HG02610 (cell line): ENCODE measurements at regions not wholly inside any gene's neighbourhood (a gene's known extent, or its start where the extent isn't known, plus 50 kb on each side); places are given as distances from the start of the nearest gene placed in this dataset.
"Not testable (repeated sequence)": the region's sequence is repeated elsewhere in the genome, so short reads cannot be mapped to it uniquely, and the experiment has no call there.

Source experiments
- ATAC-seq: cut with Tn5 transposase; IDR thresholded peaks from one replicate; pipeline ENCODE4 v1.9.1; 2021; ENCODE audit warnings: mild to moderate bottlenecking, moderate library complexity; ENCODE audit not compliant: unreplicated experiment

DNA sequence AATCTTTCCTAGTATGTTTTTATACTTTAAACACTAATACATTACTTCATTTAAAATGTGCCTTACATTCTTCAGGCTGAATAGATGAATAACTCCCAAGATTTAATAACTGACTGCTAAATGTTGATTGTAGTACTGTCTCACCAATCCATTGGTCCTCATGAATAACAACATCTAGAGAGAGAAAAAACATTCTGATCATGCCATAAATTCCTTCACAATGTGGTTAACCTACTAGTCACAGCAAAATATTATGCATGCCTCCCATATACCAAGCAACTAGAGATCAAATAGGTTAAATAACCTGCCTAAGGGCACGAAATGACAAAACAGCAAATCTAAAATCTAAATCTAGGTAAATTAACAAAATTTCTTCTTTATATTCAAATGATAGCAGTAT, 66.2 kb downstream of the SYT15 start:
- ATAC-seq: not testable (repeated sequence)

DNA sequence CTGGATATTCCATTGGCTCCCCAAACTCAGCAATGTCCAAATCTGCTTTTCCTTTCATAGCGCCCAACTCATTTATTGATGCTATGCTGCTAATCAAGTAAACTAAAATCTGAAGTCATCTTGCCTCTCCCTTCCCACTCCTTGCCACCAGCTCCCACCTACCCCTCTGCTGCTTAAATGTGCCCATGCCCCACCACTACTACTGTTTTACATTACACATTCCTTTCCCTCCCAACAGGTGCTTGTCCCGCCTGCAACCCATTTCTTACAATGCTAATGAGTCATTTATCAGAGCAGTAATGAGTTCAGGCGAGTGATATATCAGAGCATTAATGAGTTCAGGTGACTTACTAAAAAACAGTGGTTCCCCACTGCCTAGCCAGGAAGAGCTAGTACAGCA, 67.2 kb downstream of the SYT15 start:
- not testable (repeated sequence) for ATAC-seq

DNA sequence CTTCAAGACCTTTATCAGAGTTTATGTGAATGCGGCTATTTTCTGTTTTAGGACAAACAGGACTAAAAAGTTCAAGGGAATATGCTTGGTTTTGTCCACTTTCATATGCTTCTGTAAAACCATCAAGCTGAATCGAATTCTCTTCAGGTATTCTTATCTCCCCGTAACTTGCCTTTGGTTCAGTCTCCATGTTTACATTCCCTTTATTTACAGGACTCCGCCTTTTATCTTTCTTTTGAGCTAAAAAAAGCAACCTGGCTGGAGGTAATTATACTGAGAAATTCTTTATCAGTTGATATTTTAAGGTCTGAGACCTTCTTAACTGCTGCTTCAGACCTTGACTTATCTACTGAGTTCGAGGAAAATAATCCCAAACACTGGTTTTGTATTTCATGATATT, 72.0 kb downstream of the SYT15 start:
- not testable (repeated sequence) for ATAC-seq

DNA sequence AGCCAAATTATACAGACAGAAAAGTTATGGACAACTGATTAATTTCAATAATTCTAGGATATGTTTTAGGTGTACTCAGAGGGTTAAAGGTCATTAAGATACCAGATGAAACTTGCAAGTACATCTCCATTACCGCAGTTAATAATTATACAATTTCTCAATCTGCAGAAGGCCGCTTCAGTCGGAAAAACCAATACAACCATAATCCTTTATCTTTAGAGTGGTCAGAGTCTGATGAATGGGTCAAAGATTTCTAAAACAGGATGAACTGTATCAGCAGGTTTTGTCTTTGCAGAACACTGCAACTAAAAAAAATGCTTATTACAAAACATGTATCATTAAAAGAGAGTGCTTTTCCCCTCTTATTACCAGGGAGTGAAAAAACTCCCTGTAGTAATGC, 78.5 kb downstream of the SYT15 start:
- not testable (repeated sequence) for ATAC-seq

DNA sequence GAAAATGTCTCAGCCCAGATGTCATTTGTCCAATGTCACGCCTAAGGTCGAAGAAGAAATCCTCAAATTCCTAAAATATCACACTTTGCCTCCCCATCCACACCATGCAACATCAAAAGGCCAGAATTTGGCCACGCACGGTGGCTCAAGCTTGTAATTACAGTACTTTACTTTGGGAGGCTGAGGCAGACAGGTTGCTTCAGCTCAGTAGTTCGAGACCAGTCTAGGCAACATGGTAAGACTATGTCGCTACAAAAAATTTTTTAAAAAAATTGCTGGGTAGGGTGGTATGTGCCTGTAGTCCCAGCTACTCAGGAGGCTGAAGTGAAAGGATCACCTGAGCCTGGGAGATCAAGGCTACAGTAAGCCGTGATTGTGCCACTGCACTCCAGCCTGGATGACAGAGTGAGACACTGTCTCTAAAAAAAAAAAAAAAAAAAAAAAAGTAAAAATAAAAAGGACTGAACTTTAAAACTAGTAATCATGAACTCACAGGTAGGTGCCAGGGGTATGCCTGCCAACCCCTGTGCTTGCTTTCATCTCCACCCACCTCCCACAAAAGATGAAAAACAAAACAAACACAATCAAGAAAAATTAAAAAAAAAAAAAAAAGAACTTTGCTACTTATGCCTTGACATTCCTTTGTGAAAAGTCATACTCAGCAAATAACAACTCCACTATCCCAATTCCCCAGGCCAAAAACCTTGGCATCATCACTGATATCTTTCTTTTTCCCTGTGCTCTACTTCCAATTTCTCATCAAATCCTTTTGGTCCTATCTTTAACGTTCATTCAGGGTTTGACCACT, 81.3 kb downstream of the SYT15 start:
- ATAC-seq: not testable (repeated sequence)

DNA sequence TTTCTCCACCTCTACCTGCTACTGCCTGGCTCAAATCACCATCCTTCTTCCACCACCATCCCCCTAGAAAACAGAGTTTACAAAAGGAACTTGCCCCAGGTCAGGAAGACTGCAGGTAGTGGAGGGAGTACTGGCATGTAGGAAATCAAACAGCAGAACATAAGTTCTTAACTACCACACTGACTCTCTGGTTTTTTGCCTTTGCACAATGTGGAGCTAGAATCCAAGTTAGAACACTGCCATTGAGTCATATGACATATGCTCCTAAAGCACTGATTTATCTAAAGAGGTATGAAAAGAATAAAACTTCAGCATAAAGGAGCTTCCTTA, 81.9 kb downstream of the SYT15 start:
- not testable (repeated sequence) for ATAC-seq

DNA sequence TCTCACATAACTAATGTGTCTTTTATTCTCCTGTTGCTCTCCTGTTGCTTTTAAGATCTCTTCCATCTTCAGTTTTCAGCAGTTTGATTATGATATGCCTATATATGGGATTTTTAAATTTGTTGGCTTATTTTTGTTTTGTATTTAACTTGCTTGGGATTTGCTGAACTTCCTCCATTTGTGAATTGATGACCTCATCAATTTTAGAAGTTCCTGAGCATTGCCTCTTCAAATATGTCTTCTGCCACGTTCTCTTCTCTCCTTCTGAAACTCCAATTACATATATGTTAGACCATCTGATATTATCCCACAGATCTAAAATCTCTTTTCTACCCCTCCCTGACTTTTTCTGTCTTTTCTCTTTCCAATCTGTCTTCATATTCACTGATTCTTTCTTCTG, 86.6 kb downstream of the SYT15 start:
- ATAC-seq: not testable (repeated sequence)

DNA sequence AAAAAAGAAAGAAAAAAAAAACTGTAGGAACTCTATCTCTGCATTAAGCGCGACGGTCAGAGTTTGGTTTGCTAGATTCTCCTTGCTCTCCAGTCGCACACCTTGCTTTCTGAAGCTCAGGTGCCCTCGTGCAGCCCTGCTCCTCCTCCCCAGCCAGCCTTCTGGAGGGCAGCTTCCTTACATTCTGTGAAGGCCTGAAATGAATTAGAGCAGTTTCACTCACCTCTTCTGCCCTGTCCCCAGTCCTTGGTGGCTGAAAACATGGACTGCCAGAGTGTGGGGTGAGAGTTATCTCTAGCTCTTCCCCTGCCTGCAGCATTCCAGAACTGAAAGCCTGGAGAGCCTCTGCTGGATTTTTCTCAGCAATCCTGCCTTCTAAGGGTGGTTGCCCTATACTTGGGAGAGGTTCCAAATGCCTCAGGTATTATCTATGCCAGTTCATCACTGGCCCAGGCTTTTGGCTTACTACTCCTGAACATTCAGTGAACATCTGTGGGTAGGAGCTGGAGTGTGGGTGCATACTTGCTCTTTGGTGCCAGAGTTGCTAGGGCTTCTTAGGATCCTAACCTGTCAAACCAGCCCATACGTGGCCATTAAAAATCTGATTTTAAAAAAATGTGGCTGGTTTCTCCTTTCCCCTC, 89.5 kb downstream of the SYT15 start:
- not testable (repeated sequence) for ATAC-seq

DNA sequence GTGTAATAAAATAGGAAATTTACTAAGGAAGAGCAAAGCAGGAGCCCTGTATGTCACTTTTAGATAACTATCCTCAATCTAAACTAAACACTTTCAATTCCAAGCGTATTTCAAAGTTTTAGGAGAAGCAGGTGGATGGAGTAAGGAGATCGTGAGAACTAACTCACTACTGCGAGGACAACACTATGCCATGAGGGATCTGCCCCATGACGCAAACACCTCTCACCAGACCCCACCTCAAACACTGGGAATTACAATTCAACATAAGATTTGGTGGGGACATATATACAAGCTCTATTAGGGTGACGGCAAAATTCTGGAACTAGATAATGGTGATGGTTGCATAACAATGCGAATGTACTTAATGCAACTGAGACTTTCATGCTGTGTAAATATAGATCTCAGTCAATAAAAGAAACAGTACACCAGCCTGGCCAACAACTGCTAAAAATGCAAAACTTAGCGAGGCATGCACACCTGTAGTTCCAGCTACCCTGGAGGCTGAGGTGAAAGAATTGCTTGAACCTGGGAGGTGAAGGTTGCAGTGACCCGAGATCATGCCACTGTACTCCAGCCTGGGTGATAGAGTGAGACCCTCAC, 99.0 kb downstream of the SYT15 start:
- not testable (repeated sequence) for ATAC-seq

DNA sequence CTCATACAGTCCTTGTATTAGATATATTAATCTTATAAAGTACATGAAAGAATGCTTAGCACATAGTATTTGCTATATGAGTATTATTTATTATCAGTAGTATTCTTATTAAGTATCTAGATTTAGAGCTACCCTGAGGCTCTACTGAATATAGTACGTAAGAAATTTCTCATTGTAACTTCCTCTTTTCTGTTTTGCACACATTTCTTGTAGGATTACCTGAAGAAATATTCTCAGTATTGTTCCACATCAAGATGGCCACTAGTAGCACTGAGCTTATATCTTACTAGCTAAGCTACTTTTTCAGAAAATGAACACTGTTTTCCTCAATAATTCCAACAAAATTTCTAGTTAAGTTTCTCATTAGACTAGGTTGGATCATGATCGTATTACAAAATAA, 112.5 kb downstream of the SYT15 start:
- ATAC-seq: not testable (repeated sequence)

DNA sequence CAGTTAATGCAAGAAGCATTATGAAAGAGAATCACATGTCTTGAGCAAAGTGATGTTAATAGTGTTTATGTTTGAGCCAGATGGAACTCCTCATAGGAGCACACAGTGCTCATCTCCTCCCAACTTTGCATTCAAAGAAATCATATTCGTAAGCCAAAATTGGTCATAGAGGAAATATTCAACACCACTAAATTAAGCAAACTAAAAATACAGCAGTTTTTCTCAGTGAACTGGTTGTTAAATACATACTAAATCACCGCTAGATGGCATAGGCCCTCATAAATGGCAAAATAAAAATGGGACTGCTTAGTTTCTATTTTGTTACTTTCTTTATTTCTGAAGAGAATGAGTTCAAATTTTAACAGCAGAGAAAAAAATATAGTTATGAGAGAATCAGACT, 114.3 kb downstream of the SYT15 start:
- ATAC-seq: not testable (repeated sequence)

DNA sequence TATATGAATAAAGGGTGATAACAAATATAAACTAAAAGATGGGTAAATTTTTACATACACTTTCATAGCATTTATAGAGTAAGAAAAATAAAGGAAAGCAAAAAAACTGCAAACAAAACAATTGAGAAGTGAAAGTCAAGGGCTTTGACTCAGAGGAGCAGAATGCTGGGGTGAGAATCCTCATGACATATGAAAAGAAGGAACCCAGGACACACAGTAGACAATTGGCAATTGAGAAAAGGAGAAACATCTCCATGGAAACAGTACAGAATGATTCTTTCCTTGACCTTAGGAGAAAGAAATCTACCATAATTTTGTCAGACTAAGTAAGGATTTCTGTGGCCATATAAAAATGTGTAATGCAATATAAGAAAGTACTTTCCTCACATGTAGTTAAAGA, 138.3 kb downstream of the SYT15 start:
- ATAC-seq: not testable (repeated sequence)

DNA sequence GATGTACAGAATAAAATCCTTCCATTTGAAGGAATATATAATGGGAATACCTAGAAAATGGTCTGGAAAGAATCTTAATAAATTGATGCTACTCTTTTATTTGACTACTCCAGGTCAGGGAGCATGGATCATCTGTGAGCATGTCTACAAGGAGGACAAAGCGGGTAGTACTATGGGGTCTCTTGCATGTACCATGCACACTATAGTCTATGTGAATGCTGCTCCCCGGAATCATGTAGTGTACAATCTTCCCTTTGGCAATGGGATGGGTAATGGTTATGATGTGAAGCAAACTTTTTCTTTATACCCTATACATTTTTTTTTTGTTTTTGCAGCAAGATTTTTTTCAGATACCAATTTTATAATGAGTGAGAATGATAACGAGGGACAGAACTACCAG, 139.1 kb downstream of the SYT15 start:
- ATAC-seq: not testable (repeated sequence)

DNA sequence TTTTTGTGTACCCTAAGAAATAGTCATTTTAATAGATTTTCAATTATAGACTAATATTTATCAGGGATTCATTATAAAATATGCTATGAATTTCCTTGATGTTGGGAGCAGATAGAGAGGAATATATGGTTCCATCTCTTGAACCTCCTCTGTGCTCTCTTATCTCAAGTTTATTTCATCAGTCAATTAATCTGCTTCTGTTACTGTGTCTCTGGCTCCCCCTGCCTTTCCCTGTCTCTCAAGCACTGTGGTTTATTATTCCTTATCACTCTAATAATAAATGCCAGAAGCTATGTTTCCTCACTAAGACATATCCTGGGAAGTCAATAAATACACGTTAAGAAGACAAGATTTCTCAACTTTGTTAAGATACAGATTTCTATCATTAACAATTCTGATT, 141.5 kb downstream of the SYT15 start:
- ATAC-seq: not testable (repeated sequence)

DNA sequence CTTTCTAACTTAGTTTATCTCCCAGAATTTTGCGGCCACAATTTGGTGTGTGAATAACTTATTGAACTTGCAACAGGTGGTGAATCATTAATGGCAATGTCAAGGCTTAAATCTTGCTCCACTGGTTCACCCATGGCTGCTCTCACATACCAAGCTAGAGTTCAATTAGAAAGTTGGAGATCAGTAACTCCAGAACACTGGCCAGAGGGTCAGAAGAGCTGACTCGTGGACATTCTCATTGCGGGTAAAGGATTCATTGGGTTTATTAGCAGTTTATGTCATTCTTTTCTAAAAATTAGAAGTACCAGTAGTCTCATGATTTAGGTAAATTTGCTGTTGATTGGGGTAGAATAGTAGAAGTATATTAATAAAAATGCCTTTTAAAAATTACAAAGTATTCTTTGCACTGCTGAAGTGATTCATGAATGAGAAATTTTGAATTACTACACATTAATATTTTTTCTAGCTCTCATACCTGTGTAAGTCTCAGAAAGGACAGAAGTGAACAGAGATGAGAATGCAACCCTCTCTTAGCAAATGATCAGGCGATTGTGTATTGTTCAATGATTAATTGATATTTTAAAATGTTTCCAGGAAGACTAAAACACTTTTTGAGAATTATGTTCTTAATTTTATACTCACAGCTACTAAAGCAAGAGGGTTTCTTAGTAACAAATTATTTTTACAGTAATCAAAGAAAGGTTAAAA, 142.0 kb downstream of the SYT15 start:
- not testable (repeated sequence) for ATAC-seq

DNA sequence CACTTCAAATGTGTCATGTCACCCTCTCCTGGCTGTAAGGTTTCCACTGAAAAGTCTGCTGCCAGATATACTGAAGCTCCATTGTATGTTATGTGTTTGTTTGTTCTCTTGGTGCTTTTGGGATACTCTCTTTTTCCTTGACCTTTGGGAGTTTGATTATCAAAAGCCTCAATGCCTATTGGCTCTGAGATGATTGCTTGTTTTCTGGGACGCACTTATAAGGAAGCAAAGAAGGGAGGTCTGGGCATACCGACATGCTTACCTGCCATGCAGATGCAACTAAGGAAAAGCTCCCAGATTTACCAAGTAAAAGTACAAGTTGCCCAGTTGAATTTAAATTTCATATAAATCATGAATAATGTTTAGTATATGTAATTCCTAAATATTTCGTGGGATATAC, 145.3 kb downstream of the SYT15 start:
- not testable (repeated sequence) for ATAC-seq

DNA sequence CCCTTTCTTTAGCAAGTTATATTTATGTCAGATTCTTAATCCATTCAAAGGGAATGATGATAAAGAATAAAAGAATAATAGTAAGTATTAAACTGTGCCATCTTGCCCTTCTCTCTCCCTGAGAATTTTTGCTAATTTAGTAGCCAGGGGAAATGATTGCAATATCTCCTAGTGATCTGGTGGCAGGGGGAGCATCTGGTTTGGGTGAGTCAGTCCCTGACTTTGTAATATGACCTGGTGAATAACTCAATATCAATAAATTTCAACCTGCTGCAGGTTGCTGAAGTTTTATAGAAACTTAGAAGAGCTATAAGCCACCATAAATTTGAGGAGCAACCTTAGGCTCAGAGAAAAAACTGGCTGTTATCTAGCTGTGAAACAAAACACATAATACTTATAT, 149.4 kb downstream of the SYT15 start:
- ATAC-seq: not testable (repeated sequence)

DNA sequence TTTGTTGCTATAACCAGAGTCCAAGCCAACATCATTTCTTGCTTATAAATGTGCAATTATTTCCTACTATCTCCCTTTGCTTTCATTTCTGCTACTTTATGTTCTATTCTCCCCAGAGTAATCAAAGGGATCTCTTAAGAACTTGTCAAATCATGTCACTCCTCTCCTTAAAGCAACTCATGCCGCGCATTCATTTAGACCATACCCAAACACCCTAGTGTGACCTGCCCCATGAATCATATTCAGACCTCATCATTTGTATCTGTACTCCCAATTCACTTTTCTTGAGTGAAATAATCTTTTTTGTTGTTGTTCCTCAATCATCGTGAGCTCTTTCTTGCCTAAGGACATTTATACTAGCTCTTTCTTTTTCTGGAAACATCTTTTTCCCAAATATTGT, 151.8 kb downstream of the SYT15 start:
- not testable (repeated sequence) for ATAC-seq

DNA sequence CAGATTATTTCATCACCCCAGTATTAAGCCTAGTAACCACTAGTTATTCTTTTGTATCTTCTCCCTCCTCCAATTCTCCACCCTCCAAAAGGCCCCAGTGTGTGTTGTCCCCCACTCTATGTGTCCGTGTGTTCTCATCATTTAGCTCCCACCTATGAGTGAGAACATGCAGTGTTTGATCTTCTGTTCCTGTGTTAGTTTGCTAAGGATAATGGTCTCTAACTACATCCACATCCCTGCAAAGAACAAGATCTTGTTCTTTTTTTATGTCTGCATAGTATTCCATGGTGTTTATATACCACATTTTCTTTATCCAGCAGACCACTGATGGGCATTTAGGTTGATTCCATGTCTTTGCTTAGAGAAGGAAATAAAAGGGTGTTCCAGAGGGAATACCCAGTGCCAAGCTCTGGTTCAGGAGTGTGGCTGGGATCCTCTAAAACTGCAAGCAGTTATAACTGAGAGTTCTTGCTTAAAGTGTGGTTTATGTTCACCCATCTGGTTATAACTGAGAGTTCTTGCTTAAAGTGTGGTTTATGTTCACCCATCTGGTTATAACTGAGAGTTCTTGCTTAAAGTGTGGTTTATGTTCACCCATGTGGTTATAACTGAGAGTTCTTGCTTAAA, 154.8 kb downstream of the SYT15 start:
- not testable (repeated sequence) for ATAC-seq

DNA sequence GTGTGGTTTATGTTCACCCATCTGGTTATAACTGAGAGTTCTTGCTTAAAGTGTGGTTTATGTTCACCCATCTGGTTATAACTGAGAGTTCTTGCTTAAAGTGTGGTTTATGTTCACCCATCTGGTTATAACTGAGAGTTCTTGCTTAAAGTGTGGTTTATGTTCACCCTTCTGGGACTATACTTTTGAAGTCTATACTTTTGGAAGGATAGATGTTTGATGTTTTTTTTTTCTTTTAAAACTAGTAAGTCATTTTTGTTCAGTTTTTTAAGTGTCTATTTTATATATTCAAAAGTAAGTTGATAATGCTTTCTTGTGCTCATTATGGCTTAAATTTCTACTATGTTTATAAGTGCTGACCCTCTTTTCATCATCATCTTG, 155.3 kb downstream of the SYT15 start:
- not testable (repeated sequence) for ATAC-seq

DNA sequence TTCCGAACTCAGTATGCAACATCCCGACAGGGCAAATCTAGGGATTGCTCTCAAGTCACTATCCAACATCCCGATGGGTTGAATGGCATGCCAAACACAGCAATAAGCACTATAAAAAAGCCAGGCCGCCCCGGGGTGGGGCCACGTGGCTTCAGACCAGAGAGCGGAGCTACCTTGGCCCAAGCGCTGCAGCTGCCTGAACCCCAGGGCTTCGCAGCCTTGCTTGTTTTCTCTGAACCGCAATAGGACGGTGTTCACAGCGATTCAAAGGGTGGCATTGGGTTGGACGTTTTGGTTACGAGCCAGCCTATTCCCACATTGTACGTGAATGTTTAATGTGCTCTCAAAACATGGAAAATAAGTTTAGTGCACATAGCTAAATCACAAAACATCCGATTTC, 161.0 kb downstream of the SYT15 start:
- ATAC-seq: not testable (repeated sequence)
